K562 (cell line): ENCODE measurements at regions not wholly inside any gene's neighbourhood (a gene's known extent, or its start where the extent isn't known, plus 50 kb on each side); places are given as distances from the start of the nearest gene placed in this dataset.

ENCODE experiments used
- BMI1 ChIP-seq: fragments of 150-350 bp; IDR thresholded peaks from 2 replicates; pipeline ENCODE4 v1.6.1; 2014; ENCODE audit warnings: low read length
- CREBBP ChIP-seq: IDR thresholded peaks from one replicate; pipeline ENCODE4 v1.6.1; 2012; ENCODE audit warnings: low read depth, mild to moderate bottlenecking, control low read depth, inconsistent platforms, low read length
- FOXJ2 ChIP-seq: fragments of 200-800 bp; sonication (Bioruptor generic); IDR thresholded peaks from 2 replicates; pipeline ENCODE4 v1.6.1; 2016; ENCODE audit warnings: missing genetic modification characterization, missing compliant biosample characterization
- L3MBTL2 ChIP-seq: fragments of 450-650 bp; IDR thresholded peaks from 2 replicates; pipeline ENCODE4 v1.6.1; 2016; ENCODE audit warnings: mild to moderate bottlenecking, moderate library complexity
- MAFG ChIP-seq: fragments of 450-650 bp; conservative IDR thresholded peaks from 2 replicates; pipeline ENCODE4 v1.6.1; 2016; ENCODE audit warnings: missing genetic modification characterization, missing compliant biosample characterization
- MCM3 ChIP-seq: fragments of 450-650 bp; IDR thresholded peaks from 2 replicates; pipeline ENCODE4 v1.6.1; 2016
- ZNF561 ChIP-seq: fragments of 450-650 bp; formaldehyde crosslinking; conservative IDR thresholded peaks from 2 replicates; pipeline ENCODE4 v1.4.0; 2020; ENCODE audit warnings: mild to moderate bottlenecking, moderate library complexity
- ZNF589 ChIP-seq: fragments of 200-800 bp; sonication (Bioruptor generic); IDR thresholded peaks from 2 replicates; pipeline ENCODE4 v1.6.1; 2016; ENCODE audit warnings: low read depth, missing genetic modification characterization, missing compliant biosample characterization
- TF ChIP-seq, protein P1 (sequence below), 3 experiments: IDR thresholded peaks in 2 of 3; conservative IDR thresholded peaks in 1 of 3; 2 replicates each; pipeline ENCODE4 v1.5.1; 2011 to 2012; ENCODE audit warnings: low read length in 3 of 3, mild to moderate bottlenecking in 3 of 3, control low read depth in 2 of 3, improper control_type of control experiment in 1 of 3, inconsistent platforms in 1 of 3, low read depth in 1 of 3, mixed read lengths in 1 of 3, moderate library complexity in 1 of 3; ENCODE audit not compliant: insufficient read depth in 2 of 3
- TF ChIP-seq, protein P2 (sequence below): fragments of 200-800 bp; sonication (Bioruptor generic); IDR thresholded peaks from 2 replicates; pipeline ENCODE4 v1.6.1; 2016; ENCODE audit warnings: missing genetic modification characterization, missing compliant biosample characterization
- TF ChIP-seq, protein P3 (sequence below): sonication (generic); formaldehyde crosslinking; IDR thresholded peaks from 2 replicates; pipeline ENCODE4 v1.9.0; 2022; ENCODE audit warnings: mild to moderate bottlenecking, missing genetic modification reagents

DNA sequence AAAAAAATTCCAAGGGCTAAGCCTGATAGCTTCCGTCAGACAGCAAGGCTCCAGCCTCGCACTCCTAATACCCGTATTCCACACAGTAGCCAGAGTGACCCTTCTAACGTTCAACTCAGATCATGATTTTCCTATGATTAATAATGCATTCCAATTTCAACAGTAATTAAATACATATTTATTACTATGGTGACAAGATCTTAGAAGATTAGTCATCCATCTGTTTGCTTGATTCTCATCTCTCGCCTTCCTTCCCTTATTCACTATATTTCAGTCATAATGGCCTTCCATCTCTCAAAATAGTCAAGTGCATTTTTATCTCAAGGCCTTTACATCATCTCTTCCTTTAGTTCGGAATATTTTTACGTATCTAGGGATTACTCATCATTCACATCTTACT lies 621.2 kb upstream of the SPRY2 start:
- TF ChIP-seq, protein P1, sequence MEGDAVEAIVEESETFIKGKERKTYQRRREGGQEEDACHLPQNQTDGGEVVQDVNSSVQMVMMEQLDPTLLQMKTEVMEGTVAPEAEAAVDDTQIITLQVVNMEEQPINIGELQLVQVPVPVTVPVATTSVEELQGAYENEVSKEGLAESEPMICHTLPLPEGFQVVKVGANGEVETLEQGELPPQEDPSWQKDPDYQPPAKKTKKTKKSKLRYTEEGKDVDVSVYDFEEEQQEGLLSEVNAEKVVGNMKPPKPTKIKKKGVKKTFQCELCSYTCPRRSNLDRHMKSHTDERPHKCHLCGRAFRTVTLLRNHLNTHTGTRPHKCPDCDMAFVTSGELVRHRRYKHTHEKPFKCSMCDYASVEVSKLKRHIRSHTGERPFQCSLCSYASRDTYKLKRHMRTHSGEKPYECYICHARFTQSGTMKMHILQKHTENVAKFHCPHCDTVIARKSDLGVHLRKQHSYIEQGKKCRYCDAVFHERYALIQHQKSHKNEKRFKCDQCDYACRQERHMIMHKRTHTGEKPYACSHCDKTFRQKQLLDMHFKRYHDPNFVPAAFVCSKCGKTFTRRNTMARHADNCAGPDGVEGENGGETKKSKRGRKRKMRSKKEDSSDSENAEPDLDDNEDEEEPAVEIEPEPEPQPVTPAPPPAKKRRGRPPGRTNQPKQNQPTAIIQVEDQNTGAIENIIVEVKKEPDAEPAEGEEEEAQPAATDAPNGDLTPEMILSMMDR (IDR thresholded peaks at IDR 0.05 in 2 of 3, conservative IDR thresholded peaks at IDR 0.05 in 1 of 3; ENCODE audit: insufficient read depth in 2 of 3, low read depth in 1 of 3, low read length in 3 of 3) = no peak
- TF ChIP-seq, protein P2, sequence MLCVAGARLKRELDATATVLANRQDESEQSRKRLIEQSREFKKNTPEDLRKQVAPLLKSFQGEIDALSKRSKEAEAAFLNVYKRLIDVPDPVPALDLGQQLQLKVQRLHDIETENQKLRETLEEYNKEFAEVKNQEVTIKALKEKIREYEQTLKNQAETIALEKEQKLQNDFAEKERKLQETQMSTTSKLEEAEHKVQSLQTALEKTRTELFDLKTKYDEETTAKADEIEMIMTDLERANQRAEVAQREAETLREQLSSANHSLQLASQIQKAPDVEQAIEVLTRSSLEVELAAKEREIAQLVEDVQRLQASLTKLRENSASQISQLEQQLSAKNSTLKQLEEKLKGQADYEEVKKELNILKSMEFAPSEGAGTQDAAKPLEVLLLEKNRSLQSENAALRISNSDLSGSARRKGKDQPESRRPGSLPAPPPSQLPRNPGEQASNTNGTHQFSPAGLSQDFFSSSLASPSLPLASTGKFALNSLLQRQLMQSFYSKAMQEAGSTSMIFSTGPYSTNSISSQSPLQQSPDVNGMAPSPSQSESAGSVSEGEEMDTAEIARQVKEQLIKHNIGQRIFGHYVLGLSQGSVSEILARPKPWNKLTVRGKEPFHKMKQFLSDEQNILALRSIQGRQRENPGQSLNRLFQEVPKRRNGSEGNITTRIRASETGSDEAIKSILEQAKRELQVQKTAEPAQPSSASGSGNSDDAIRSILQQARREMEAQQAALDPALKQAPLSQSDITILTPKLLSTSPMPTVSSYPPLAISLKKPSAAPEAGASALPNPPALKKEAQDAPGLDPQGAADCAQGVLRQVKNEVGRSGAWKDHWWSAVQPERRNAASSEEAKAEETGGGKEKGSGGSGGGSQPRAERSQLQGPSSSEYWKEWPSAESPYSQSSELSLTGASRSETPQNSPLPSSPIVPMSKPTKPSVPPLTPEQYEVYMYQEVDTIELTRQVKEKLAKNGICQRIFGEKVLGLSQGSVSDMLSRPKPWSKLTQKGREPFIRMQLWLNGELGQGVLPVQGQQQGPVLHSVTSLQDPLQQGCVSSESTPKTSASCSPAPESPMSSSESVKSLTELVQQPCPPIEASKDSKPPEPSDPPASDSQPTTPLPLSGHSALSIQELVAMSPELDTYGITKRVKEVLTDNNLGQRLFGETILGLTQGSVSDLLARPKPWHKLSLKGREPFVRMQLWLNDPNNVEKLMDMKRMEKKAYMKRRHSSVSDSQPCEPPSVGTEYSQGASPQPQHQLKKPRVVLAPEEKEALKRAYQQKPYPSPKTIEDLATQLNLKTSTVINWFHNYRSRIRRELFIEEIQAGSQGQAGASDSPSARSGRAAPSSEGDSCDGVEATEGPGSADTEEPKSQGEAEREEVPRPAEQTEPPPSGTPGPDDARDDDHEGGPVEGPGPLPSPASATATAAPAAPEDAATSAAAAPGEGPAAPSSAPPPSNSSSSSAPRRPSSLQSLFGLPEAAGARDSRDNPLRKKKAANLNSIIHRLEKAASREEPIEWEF (CRISPR knock-in tag) = no peak
- TF ChIP-seq MAFG (tag) (no peak), MCM3 (no peak), ZNF561 (no peak), CREBBP (no peak), ZNF589 (CRISPR knock-in tag) (no peak), L3MBTL2 (no peak), FOXJ2 (tag) (no peak), BMI1 (no peak)
- TF ChIP-seq, protein P3, sequence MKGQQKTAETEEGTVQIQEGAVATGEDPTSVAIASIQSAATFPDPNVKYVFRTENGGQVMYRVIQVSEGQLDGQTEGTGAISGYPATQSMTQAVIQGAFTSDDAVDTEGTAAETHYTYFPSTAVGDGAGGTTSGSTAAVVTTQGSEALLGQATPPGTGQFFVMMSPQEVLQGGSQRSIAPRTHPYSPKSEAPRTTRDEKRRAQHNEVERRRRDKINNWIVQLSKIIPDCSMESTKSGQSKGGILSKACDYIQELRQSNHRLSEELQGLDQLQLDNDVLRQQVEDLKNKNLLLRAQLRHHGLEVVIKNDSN (CRISPR knock-in tag) = no peak
